ENCODE measurements at regions not wholly inside any gene's neighbourhood (a gene's known extent, or its start where the extent isn't known, plus 50 kb on each side); places are given as distances from the start of the nearest gene placed in this dataset.
"Not testable (repeated sequence)": the region's sequence is repeated elsewhere in the genome, so short reads cannot be mapped to it uniquely, and the experiment has no call there.

DNA sequence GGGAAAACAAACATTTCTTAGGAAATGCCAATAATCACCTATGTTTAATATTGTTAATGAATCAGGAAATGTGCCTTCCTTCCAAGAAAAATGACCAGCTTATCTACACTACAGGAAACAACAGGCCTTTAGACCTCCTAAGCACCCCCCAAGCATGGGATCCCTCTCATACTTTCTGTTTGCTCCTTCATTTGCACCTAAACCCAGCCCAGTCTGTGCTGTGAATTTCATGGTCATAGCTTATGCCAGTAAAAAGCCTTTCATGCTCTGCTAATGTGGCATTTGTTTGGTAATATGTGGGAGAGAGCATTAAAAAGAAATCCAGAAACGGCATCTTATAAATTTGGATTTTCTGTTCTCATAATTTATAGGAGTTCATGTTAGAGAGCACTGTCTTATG lies 511.1 kb downstream of the EBF1 start:
- H3K27ac Mint-ChIP-seq, result no peak overlapping the region
- H3K4me1 Mint-ChIP-seq, result peaks cover 21% of the 10 kb centered on the region
- no peak for ATAC-seq
- no peak overlapping the region for H3K4me3 Mint-ChIP-seq
- H3K9me3 Mint-ChIP-seq, result peaks cover 6% of the 10 kb centered on the region
- H3K27me3 Mint-ChIP-seq, result no peaks in the 10 kb centered on the region
- peaks cover 6% of the 10 kb centered on the region for H3K36me3 Mint-ChIP-seq

DNA sequence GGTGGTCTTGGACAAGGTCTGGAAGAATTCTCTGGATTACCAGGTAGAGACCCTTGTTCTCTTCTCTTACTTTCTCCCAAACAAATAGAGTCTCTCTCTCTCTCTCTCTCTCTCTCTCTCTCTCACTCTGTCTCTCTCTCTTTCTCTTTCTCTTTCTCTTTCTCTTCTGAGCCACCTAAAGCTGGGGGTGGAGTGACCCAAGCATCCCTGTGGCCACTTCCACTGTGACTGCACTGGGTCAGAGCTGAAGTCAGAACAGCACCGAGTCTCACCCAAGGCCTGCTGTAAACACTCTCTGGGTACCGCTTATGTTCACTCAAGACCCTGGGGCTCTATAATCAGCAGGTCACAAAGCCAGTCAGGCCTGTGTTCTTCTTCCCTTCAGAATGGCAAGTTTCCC lies 513.7 kb downstream of the EBF1 start:
- H3K27me3 Mint-ChIP-seq, result no peaks in the 10 kb centered on the region
- ATAC-seq, result no peak
- H3K4me1 Mint-ChIP-seq, result peaks cover 21% of the 10 kb centered on the region
- peaks cover 13% of the 10 kb centered on the region for H3K9me3 Mint-ChIP-seq
- H3K36me3 Mint-ChIP-seq, result peaks cover 10% of the 10 kb centered on the region
- H3K27ac Mint-ChIP-seq, result peak overlapping the region; percentile 15
- no peak overlapping the region for H3K4me3 Mint-ChIP-seq

DNA sequence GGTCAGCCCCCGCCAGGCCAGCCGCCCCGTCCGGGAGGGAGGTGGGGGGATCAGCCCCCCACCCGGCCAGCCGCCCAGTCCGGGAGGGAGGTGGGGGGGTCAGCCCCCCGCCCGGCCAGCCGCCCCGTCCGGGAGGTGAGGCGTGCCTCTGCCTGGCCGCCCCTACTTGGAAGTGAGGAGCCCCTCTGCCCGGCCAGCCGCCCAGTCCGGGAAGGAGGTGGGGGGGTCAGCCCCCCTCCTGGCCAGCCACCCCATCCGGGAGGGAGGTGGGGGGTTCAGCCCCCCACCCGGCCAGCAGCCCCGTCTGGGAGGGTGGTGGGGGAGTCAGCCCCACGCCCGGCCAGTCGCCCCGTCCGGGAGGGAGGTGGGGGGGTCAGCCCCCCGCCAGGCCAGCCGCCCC lies 517.0 kb downstream of the EBF1 start:
- peaks cover 21% of the 10 kb centered on the region for H3K36me3 Mint-ChIP-seq
- ATAC-seq, H3K27me3 Mint-ChIP-seq, H3K4me3 Mint-ChIP-seq, H3K4me1 Mint-ChIP-seq, H3K27ac Mint-ChIP-seq: not testable (repeated sequence)
- peaks cover 21% of the 10 kb centered on the region for H3K9me3 Mint-ChIP-seq

DNA sequence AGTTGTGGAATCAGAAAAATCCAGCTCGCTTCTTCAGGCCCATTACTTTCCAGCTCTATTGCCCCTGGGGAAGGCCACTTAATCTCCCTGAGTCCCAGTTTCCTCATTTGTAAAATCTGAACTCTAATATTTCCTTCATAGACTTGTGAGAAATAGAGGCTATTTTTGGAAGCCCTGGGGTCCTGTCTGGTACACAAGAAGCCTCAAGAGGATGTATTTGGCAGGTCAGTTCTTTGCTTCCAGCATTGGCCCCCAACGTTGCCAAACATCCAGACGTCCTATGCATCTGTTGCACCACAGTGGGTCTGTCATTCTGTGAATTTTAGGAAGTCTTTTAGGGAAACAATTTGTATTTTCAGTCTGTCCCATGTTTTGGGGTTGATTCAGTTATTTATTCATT lies 525.9 kb downstream of the EBF1 start:
- no peaks in the 10 kb centered on the region for H3K27me3 Mint-ChIP-seq
- H3K27ac Mint-ChIP-seq, result no peak overlapping the region
- ATAC-seq, result no peak
- H3K4me1 Mint-ChIP-seq, result peaks cover 6% of the 10 kb centered on the region
- no peak overlapping the region for H3K4me3 Mint-ChIP-seq
- H3K9me3 Mint-ChIP-seq, result peaks cover 3% of the 10 kb centered on the region
- peaks cover 3% of the 10 kb centered on the region for H3K36me3 Mint-ChIP-seq

DNA sequence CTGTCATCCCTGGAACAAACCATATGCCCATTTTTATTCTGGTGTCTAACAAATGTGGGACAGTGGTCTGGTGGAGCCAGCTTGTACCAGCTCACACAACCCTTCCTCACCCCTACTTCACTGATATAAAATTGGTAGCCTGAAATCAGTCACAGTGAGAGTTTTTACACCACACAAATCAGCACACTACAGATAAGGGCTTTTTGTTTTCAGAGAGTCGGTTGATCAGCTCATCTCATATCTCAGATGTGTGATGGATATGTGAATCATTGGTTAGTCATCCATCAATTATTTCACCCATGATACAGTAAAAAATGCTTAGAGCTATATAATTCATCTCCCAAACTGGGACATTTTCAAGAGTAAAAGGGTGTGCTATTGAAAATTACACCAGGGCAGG lies 529.2 kb downstream of the EBF1 start:
- Mint-ChIP-seq H3K4me1 (peaks cover 12% of the 10 kb centered on the region), H3K27ac (no peak overlapping the region), H3K36me3 (no peaks in the 10 kb centered on the region), H3K9me3 (no peaks in the 10 kb centered on the region), H3K27me3 (no peaks in the 10 kb centered on the region), H3K4me3 (no peak overlapping the region)
- no peak for ATAC-seq

DNA sequence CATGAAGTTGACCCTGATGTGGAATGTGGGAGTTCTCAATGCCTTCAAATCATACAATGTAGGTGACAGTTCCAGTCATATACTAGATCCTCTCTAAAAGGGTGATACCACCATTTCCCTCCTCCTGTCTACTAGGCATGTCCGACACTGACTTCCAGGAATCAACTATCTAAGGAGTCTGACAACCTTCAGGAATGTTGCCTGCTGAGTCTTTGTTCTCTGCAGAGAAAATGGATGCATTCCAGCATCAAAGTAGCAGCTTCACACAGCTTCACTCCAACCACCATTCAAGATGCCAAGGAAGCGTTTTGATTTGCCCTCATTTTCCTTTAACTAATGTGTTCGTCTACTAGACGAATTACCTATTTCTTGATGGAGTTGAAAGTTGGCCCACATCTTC lies 530.2 kb downstream of the EBF1 start:
- ATAC-seq, result no peak
- peaks cover 21% of the 10 kb centered on the region for H3K4me1 Mint-ChIP-seq
- no peak overlapping the region for H3K4me3 Mint-ChIP-seq
- no peaks in the 10 kb centered on the region for H3K36me3 Mint-ChIP-seq
- H3K9me3 Mint-ChIP-seq, result no peaks in the 10 kb centered on the region
- H3K27ac Mint-ChIP-seq, result no peak overlapping the region
- H3K27me3 Mint-ChIP-seq, result no peaks in the 10 kb centered on the region

DNA sequence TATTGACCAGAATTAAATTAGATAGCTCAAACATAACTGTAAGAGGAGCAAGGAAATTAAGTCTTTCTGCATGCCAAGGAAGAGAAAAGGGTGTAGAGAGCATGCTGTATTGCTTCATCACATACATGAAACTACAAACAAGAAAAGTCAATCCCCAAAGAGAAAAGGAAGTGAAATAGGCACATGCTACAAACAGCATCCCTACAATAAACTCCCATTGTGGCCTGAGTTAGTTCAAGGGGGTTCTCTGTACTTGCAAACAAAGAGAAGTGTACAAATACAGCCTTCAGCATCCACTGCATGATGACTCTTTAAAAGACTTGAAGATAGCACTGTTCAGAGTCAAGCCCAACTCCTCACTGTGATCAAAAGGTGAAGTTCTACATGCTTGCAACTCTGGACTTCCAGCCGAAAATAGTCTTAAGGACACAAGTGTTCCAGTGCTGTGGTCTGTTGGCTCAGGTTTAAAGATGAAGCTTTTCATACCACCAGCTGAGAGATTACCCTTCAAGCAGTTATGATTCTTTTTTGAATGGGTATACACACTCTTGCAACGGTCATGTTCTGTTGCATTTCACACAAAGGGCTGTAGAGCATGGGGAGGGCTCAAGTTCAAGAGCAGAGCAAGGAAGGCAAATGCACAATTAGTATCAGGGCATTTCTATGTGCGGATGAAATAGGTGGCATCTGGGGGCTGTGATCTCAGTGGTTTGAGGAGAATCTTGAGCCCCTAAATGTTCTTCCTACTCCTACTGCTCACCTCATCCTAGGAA lies 534.5 kb downstream of the EBF1 start:
- no peaks in the 10 kb centered on the region for H3K27me3 Mint-ChIP-seq
- ATAC-seq, result no peak
- H3K4me1 Mint-ChIP-seq, result peaks cover 36% of the 10 kb centered on the region
- H3K9me3 Mint-ChIP-seq, result no peaks in the 10 kb centered on the region
- peak overlapping the region; percentile 7 for H3K27ac Mint-ChIP-seq
- no peaks in the 10 kb centered on the region for H3K36me3 Mint-ChIP-seq
- H3K4me3 Mint-ChIP-seq, result no peak overlapping the region

DNA sequence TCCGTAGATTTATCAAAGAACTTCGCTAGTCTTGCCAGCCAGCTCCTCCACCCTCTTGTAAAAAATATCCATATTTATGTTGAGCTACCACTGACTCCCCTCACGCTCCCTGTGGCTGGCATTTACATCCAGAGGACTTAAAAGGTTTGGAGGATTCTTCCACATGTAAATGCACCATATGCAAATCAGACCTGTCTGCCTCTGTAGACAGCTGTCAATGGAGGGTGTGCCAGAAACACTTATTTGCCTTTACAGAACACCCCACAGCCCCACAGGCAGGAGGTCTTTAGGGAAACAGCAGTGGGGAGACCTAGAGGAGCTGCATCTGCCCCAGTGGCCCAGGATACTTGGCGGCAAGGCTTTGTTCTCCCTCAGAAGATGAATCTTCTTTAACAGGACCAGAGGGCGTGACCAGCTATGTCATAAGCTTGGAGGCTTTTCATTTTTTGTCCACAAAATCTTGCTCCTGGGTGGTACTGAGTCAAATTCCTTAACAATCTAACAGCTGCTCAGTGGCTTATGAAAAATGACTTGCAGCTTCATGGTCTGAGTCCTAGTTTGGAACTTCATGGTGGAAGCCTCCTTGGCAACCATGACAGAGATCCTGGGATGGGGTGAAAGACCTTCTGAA lies 535.8 kb downstream of the EBF1 start:
- H3K4me1 Mint-ChIP-seq, result peaks cover 42% of the 10 kb centered on the region

DNA sequence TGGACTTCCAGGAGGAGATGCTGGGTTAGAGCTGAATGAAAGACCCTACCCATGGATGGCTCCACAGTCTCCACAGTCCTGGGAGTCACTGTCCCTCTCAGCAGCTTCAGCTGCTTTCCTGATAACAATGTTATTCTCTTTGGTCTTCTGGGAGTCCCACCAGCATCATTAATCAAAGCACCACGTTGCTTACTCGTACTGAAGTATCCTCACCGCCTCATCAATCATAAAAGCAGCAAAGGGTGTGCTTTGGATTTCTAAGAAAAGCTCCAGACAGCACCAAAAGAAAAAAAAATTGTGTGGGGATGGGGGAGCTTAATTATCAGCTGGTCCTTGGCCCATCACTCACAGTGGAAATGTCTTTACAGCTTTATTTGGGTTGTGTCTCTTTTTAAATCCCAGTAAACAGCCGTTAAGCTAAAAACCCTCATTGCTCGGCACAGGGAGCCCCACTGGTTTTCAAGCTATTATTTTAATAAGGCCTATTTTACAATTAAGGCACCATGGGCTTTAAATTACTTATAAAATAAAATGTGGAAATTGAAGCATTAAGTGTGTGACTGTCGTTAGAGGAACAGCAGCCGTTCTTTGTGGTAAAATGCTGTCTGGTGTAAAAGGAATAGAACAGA lies 538.0 kb downstream of the EBF1 start:
- H3K4me1 Mint-ChIP-seq, result peaks cover 42% of the 10 kb centered on the region
- H3K27ac Mint-ChIP-seq, result no peak overlapping the region
- no peaks in the 10 kb centered on the region for H3K27me3 Mint-ChIP-seq
- no peak for ATAC-seq
- H3K9me3 Mint-ChIP-seq, result no peaks in the 10 kb centered on the region
- no peak overlapping the region for H3K4me3 Mint-ChIP-seq
- no peaks in the 10 kb centered on the region for H3K36me3 Mint-ChIP-seq

More for the DNA sequence above, 535.8 kb downstream of the EBF1 start:
- no peak for ATAC-seq
- Mint-ChIP-seq H3K36me3 (no peaks in the 10 kb centered on the region), H3K27ac (no peak overlapping the region), H3K9me3 (no peaks in the 10 kb centered on the region), H3K27me3 (no peaks in the 10 kb centered on the region), H3K4me3 (no peak overlapping the region)

DNA sequence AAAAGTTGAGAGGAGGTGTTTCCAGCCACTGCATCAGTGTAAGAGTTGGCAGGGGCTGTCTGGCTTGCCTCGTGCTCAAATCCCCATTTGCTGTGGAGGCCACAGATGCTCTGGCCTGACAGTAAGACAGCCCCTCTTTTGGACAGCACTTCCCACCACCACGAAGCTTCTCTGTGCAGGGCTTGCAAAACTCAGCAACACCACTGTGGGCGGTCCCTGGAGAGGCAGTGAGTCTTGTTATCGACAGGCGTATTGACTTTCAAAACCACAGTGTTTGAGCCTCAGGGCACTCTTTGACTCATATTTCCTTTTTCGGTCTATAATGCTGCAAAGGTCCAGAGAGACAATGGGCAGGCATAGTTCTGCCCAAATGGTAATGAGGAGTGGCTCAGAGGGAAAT lies 539.5 kb downstream of the EBF1 start:
- Mint-ChIP-seq H3K27me3 (no peaks in the 10 kb centered on the region), H3K4me3 (peak overlapping the region; percentile 63), H3K9me3 (peaks cover 4% of the 10 kb centered on the region), H3K4me1 (peaks cover 36% of the 10 kb centered on the region), H3K36me3 (no peaks in the 10 kb centered on the region), H3K27ac (peak overlapping the region; percentile 20)
- ATAC-seq, result peak; percentile 97

DNA sequence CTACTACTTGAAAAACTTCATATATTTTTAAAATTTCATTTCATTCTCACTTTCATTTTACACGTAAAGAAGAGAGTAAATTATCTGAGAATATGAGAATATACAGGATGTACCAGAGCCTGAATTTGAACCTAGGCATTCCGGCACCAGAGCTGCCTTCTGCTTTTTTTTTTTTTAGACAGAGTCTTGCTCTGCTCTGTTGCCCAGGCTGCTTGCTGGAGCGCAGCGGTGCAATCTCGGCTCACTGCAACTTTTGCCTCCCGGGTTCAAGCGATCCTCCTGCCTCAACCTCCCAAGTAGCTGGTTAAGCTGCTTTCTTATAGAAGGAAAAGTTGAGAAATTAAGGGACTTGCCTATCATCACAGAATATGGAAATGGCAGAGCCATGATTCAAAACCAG lies 540.1 kb downstream of the EBF1 start:
- no peaks in the 10 kb centered on the region for H3K36me3 Mint-ChIP-seq
- H3K9me3 Mint-ChIP-seq, result peaks cover 4% of the 10 kb centered on the region
- peak; percentile 81 for ATAC-seq
- peak overlapping the region; percentile 20 for H3K27ac Mint-ChIP-seq
- peaks cover 36% of the 10 kb centered on the region for H3K4me1 Mint-ChIP-seq
- peak overlapping the region; percentile 63 for H3K4me3 Mint-ChIP-seq
- H3K27me3 Mint-ChIP-seq, result no peaks in the 10 kb centered on the region

DNA sequence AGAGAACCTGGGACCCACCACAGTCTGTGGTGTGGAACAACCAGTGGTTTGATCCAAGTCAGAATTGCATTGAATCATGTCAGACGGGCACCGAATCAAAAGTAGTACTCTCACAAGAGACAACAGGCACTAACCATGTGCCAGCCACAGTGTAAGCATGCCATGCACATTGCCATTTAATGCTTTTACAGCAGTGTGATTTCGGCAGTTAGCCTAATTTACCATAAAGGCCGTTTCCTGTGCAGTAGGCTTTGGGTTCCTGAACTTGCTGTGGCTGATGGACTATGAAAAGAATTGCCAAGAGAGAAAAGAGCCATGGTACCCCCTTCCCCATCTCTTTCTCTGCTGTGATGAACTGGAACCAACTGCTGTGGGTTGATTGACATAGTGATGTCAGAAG lies 540.6 kb downstream of the EBF1 start:
- H3K27ac Mint-ChIP-seq, result no peak overlapping the region
- H3K4me1 Mint-ChIP-seq, result peaks cover 36% of the 10 kb centered on the region
- no peak overlapping the region for H3K4me3 Mint-ChIP-seq
- H3K36me3 Mint-ChIP-seq, result no peaks in the 10 kb centered on the region
- H3K27me3 Mint-ChIP-seq, result no peaks in the 10 kb centered on the region
- no peak for ATAC-seq
- peaks cover 4% of the 10 kb centered on the region for H3K9me3 Mint-ChIP-seq

DNA sequence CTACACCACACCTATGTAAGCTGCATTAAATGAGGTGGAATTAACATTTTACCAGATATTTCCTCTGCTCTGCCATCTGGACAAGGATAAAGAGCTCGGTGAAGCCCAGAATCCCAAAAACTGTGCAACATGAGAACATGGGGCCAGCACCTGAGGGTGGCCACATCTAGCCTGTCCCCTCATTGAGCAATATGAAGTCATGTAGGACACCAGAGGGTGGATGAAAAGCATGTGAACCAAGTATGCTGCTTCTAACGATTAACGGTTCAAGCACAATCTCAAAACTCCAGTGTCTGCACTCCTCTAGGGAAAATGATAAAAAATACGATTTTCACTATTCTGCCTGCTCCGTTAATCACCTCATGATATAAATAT lies 545.8 kb downstream of the EBF1 start:
- Mint-ChIP-seq H3K27me3 (no peaks in the 10 kb centered on the region), H3K4me1 (peaks cover 13% of the 10 kb centered on the region), H3K9me3 (peaks cover 4% of the 10 kb centered on the region), H3K27ac (no peak overlapping the region), H3K4me3 (no peak overlapping the region), H3K36me3 (no peaks in the 10 kb centered on the region)
- no peak for ATAC-seq

DNA sequence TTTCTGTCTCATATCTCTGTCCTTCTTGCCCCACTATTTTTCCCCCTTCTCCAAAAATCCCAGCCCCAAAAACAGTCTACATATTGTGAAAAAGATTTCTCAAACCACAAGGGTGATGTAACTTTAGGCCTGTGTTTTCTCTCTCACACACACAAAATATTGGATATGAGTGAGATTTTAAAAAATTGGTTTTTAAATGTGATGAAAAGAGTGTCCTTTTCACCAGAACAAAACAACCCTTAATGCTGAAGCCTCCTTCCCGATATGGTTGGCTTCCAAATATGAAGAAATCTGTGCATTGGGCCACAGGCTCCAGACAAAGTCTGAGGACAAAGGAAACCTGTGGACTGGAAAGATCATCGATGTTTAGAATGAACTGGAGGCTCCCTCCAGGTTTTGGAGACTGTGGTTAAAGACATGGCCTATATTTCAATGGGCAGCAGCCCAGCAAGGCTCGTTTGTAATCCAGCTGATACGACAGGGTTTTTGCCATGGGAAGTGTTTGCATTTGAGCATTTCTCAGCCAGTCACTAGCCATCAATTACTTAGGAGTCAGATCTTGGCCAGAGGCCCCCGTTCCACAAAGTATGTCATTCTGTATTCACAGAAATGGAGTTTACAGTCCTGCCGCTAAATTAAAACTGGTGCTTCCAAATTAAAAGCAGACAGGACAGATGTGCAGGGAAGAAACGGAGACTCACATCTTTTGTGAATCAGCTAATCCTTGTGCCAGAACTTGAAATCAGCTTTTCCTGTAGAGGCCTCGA lies 546.3 kb downstream of the EBF1 start:
- ATAC-seq, result no peak
- H3K4me3 Mint-ChIP-seq, result no peak overlapping the region
- peaks cover 13% of the 10 kb centered on the region for H3K4me1 Mint-ChIP-seq
- no peaks in the 10 kb centered on the region for H3K36me3 Mint-ChIP-seq
- H3K27ac Mint-ChIP-seq, result no peak overlapping the region
- H3K27me3 Mint-ChIP-seq, result no peaks in the 10 kb centered on the region
- H3K9me3 Mint-ChIP-seq, result peaks cover 8% of the 10 kb centered on the region

DNA sequence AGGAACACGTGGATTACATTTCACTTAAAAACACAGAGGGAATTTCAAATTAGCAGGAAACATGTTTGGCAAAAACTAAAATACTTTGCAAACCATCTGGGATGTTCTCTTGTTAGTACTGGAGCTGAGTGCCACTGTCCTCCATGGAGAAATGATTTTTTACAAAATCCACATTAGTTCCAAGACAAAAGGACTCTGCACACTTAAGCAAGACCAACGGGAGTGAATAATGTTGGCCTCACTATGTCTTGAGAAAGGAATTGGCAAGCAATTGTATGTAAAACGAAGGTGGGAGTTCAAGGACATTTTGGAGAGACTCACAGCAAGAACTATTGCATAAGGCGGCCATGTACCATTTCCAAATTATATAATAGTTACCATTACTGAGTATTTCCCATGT lies 547.5 kb downstream of the EBF1 start:
- H3K4me1 Mint-ChIP-seq, result peaks cover 13% of the 10 kb centered on the region
- ATAC-seq, result no peak
- peaks cover 14% of the 10 kb centered on the region for H3K9me3 Mint-ChIP-seq
- no peak overlapping the region for H3K27ac Mint-ChIP-seq
- no peak overlapping the region for H3K4me3 Mint-ChIP-seq
- H3K36me3 Mint-ChIP-seq, result no peaks in the 10 kb centered on the region
- no peaks in the 10 kb centered on the region for H3K27me3 Mint-ChIP-seq

Measured in stimulated activated memory B cell treated with anti-CD40 and anti-IgM and Interleukin-4, amounts not matched to agents 10 μg/mL and 1 μg/mL and 100 μg/mL, for 72 hours (primary cell).